GM12891 (cell line): ENCODE measurements at regions not wholly inside any gene's neighbourhood (a gene's known extent, or its start where the extent isn't known, plus 50 kb on each side); places are given as distances from the start of the nearest gene placed in this dataset.

ENCODE experiments used
- PAX5 ChIP-seq: IDR thresholded peaks from 2 replicates; pipeline ENCODE4 v1.6.1; 2011; ENCODE audit warnings: low read length, moderate library complexity, mild to moderate bottlenecking; ENCODE audit not compliant: insufficient read depth, severe bottlenecking
- POLR2A ChIP-seq: IDR thresholded peaks from 2 replicates; pipeline ENCODE4 v1.6.1; 2011; ENCODE audit warnings: low read depth, low read length, control low read depth
- POLR2AphosphoS5 ChIP-seq: IDR thresholded peaks from 2 replicates; pipeline ENCODE4 v1.6.1; 2011; ENCODE audit warnings: low read depth, low read length, control low read depth
- POU2F2 ChIP-seq: IDR thresholded peaks from 2 replicates; pipeline ENCODE4 v1.6.1; 2011; ENCODE audit warnings: low read depth, mild to moderate bottlenecking, control low read depth, low read length, moderate library complexity
- SPI1 ChIP-seq: IDR thresholded peaks from 2 replicates; pipeline ENCODE4 v1.6.1; 2011; ENCODE audit warnings: low read depth, low read length, control low read depth
- TAF1 ChIP-seq: IDR thresholded peaks from 2 replicates; pipeline ENCODE4 v1.6.1; 2011; ENCODE audit warnings: low read depth, low read length, control low read depth

GRCh38 chr17:69809331-69809730, 265.7 kb upstream of the KCNJ16 start:
- TF ChIP-seq POLR2A, result no peak
- TF ChIP-seq POLR2AphosphoS5, result no peak
- TF ChIP-seq TAF1, result no peak
- no peak for TF ChIP-seq SPI1
- no peak for TF ChIP-seq POU2F2
- TF ChIP-seq PAX5, result no peak
